Natural killer cell (primary cell): ENCODE measurements at regions not wholly inside any gene's neighbourhood (a gene's known extent, or its start where the extent isn't known, plus 50 kb on each side); places are given as distances from the start of the nearest gene placed in this dataset.
"Not testable (repeated sequence)": the region's sequence is repeated elsewhere in the genome, so short reads cannot be mapped to it uniquely, and the experiment has no call there.

Experiments used
- ATAC-seq, 3 donors: fragments of 150-1000 bp in 2 of 3; fragments of 200-7000 bp in 1 of 3; cut with Tn5 transposase; 1 replicate in 1 of 3; 2 replicates in 2 of 3; pipeline ENCODE4 v1.10.0; 2021; ENCODE audit warnings: mild to moderate bottlenecking in 2 of 3, moderate library complexity in 2 of 3
- DNase-seq, 2 donors: peaks; one replicate each; pipeline versions ENCODE4 v3.0.0 to v3.0.0-alpha.2; 2013 to 2021; ENCODE audit warnings: mixed read lengths in 1 of 2
- H3K27ac ChIP-seq: one replicate; pipeline ENCODE4 v1.5.1; 2013; ENCODE audit warnings: mild to moderate bottlenecking, low read length
- H3K27me3 ChIP-seq: one replicate; pipeline ENCODE4 v1.6.1; 2013; ENCODE audit warnings: low read length; ENCODE audit not compliant: control insufficient read depth, insufficient read depth
- H3K36me3 ChIP-seq: one replicate; pipeline ENCODE4 v1.6.1; 2013; ENCODE audit warnings: low read length; ENCODE audit not compliant: control insufficient read depth, insufficient read depth
- H3K4me1 ChIP-seq: one replicate; pipeline ENCODE4 v1.6.1; 2013; ENCODE audit warnings: low read length; ENCODE audit not compliant: control insufficient read depth, insufficient read depth
- H3K4me3 ChIP-seq: one replicate; pipeline ENCODE4 v1.5.1; 2013; ENCODE audit warnings: low read length
- H3K9me3 ChIP-seq: one replicate; pipeline ENCODE4 v1.6.1; 2013; ENCODE audit warnings: low read length; ENCODE audit not compliant: control insufficient read depth, insufficient read depth
- H3K27ac Mint-ChIP-seq, 2 donors: one replicate each; pipeline ENCODE4 v1.8.0; 2022; ENCODE audit warnings: mild to moderate bottlenecking in 2 of 2, mixed read lengths in 2 of 2, moderate library complexity in 1 of 2
- H3K27me3 Mint-ChIP-seq, 2 donors: one replicate each; pipeline ENCODE4 v1.8.0; 2022; ENCODE audit warnings: low read depth in 2 of 2, mixed read lengths in 2 of 2
- H3K36me3 Mint-ChIP-seq: one replicate; pipeline ENCODE4 v1.8.0; 2022; ENCODE audit warnings: mixed read lengths
- H3K4me1 Mint-ChIP-seq, 2 donors: one replicate each; pipeline ENCODE4 v1.8.0; 2022; ENCODE audit warnings: mixed read lengths in 2 of 2
- H3K4me3 Mint-ChIP-seq: one replicate; pipeline ENCODE4 v1.8.0; 2022; ENCODE audit warnings: mild to moderate bottlenecking, moderate library complexity, mixed read lengths
- H3K9me3 Mint-ChIP-seq, 2 donors: one replicate each; pipeline ENCODE4 v1.8.0; 2022; ENCODE audit warnings: mixed read lengths in 2 of 2
- CTCF ChIP-seq: fragments of 200-600 bp; IDR thresholded peaks from one replicate; pipeline ENCODE4 v1.8.0; 2022; ENCODE audit warnings: antibody characterized with exemption
- WGBS: methylation state at CpG from one replicate; pipeline ENCODE4 v1.1.7; 2013; ENCODE audit warnings: missing lambda C conversion rate; ENCODE audit not compliant: insufficient coverage; 5-methylcytosine and 5-hydroxymethylcytosine counted together
- intact Hi-C: fragments of 100-400 bp; cut with micrococcal nuclease; formaldehyde crosslinking; loops from one replicate; pipeline ENCODE4 v1.14.2; 2022

- ATAC-seq, H3K27me3 ChIP-seq, H3K36me3 ChIP-seq, H3K4me1 ChIP-seq, H3K36me3 Mint-ChIP-seq, H3K4me1 Mint-ChIP-seq, DNase-seq, H3K4me3 Mint-ChIP-seq, H3K9me3 ChIP-seq, intact Hi-C loops, H3K27ac ChIP-seq, H3K9me3 Mint-ChIP-seq, H3K4me3 ChIP-seq, H3K27ac Mint-ChIP-seq: not testable (repeated sequence)
- peaks cover 10 to 15% of the 10 kb centered on the region in 2 donors for H3K27me3 Mint-ChIP-seq
- WGBS: 83% methylated on average over 1 of the region's 1 CpG
Measured at GRCh38 chr7:26424319-26424718, 132.7 kb downstream of the SNX10 start.

- TF ChIP-seq CTCF: no peak
- no peak overlapping the region for H3K27ac Mint-ChIP-seq
- WGBS: 83% methylated on average over 1 of the region's 1 CpG
Measured at GRCh38 chr7:26425655-26426054, 134.0 kb downstream of the SNX10 start.

GRCh38 chr7:26426096-26426495, 134.4 kb downstream of the SNX10 start:
- intact Hi-C loops: no loop called here
- Histone ChIP-seq H3K4me3 (no peak overlapping the region), H3K27ac (no peak overlapping the region), H3K27me3 (no peaks in the 10 kb centered on the region), H3K36me3 (no peaks in the 10 kb centered on the region), H3K9me3 (no peaks in the 10 kb centered on the region), H3K4me1 (no peaks in the 10 kb centered on the region)
- no peak for ATAC-seq
- Mint-ChIP-seq H3K4me1 (no peaks in the 10 kb centered on the region), H3K9me3 (no peaks in the 10 kb centered on the region), H3K27ac (no peak overlapping the region), H3K36me3 (no peaks in the 10 kb centered on the region), H3K27me3 (peaks cover under 1 to 6% of the 10 kb centered on the region in 2 donors), H3K4me3 (no peak overlapping the region)
- TF ChIP-seq CTCF: no peak
- WGBS: 63% methylated on average over 5 of the region's 5 CpGs
- no peak for DNase-seq

More at GRCh38 chr7:26425655-26426054, 134.0 kb downstream of the SNX10 start:
- DNase-seq: no peak
- Mint-ChIP-seq H3K27me3 (peaks cover 5 to 6% of the 10 kb centered on the region in 2 donors), H3K4me3 (no peak overlapping the region), H3K36me3 (no peaks in the 10 kb centered on the region), H3K9me3 (no peaks in the 10 kb centered on the region), H3K4me1 (no peaks in the 10 kb centered on the region)
- no peak overlapping the region for H3K4me3 ChIP-seq
- H3K36me3 ChIP-seq: no peaks in the 10 kb centered on the region
- H3K4me1 ChIP-seq: no peaks in the 10 kb centered on the region
- ATAC-seq: no peak
- intact Hi-C loops: no loop called here
- no peaks in the 10 kb centered on the region for H3K27me3 ChIP-seq
- no peaks in the 10 kb centered on the region for H3K9me3 ChIP-seq
- no peak overlapping the region for H3K27ac ChIP-seq

GRCh38 chr7:26428571-26428970, 136.9 kb downstream of the SNX10 start:
- H3K36me3 ChIP-seq: no peaks in the 10 kb centered on the region
- Mint-ChIP-seq H3K27ac (no peak overlapping the region), H3K4me1 (no peaks in the 10 kb centered on the region), H3K27me3 (peaks cover 6 to 9% of the 10 kb centered on the region in 2 donors), H3K9me3 (no peaks in the 10 kb centered on the region), H3K36me3 (no peaks in the 10 kb centered on the region), H3K4me3 (no peak overlapping the region)
- DNase-seq (no peak), ATAC-seq (no peak)
- H3K4me3 ChIP-seq: no peak overlapping the region
- no peaks in the 10 kb centered on the region for H3K4me1 ChIP-seq
- 66% methylated on average over 3 of the region's 3 CpGs for WGBS
- no peak for TF ChIP-seq CTCF
- H3K27me3 ChIP-seq: no peaks in the 10 kb centered on the region
- intact Hi-C loops: no loop called here
- no peak overlapping the region for H3K27ac ChIP-seq
- H3K9me3 ChIP-seq: no peaks in the 10 kb centered on the region
